ENCODE measurements at regions not wholly inside any gene's neighbourhood (a gene's known extent, or its start where the extent isn't known, plus 50 kb on each side); places are given as distances from the start of the nearest gene placed in this dataset.

DNA sequence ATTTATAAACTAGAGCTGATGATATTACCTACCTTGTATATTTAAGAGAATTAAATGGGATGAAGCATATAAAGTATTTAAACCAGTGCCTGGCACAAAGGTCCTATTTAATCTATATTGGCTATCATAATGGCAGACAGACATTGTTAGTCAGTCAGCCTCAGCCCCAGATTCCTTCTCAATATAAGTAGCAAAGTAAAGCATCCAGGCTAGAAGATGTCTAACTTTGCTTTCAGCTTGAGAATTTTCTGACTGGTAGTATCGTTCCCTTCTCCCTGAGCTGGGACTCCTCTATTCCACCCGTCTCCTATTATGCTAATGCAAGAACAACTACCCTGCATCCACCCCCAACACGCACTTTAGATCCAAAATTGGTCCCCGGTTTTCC, 215.7 kb upstream of the SIX2 start:
- DNase-seq (ENCODE audit: low spot score) (no peak), ATAC-seq (no peak)
- intact Hi-C loops (cut with DNase I): no loop called here

- DNase-seq (ENCODE audit: low spot score) (no peak), ATAC-seq (peak; percentile 72)
- intact Hi-C loops (cut with DNase I): no loop called here
Measured at GRCh38 chr2:45224321-45224992, 215.2 kb upstream of the SIX2 start.

DNA sequence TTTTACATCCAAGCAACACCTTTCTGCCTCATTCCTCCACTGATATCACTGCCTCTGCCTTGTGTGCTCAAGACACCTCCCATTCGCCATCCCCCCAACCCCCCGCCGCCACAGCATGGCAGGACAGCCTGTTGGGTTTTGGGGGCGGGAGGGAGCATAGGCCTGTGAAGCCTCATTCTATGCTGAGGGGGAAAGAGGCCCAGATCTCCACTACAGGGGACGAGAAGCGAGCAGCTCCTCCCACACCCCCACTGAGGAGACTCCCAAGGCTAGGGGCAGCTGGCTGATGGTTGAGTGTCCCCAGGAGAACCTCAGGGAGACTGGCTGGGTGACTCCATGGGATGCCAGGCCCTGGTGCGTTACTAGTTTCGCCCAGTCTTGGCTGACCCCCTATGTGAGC, 214.3 kb upstream of the SIX2 start:
- ATAC-seq: no peak
- intact Hi-C loops (cut with DNase I): no loop called here
- DNase-seq (ENCODE audit: low spot score): no peak

- intact Hi-C loops (cut with DNase I): no loop called here
- no peak for DNase-seq (ENCODE audit: low spot score)
- no peak for ATAC-seq
Measured at GRCh38 chr2:45220227-45220626, 211.0 kb upstream of the SIX2 start.

GRCh38 chr2:45218931-45219339, 209.7 kb upstream of the SIX2 start:
- intact Hi-C loops (cut with DNase I): no loop called here
- no peak for ATAC-seq
- DNase-seq (ENCODE audit: low spot score): no peak

DNA sequence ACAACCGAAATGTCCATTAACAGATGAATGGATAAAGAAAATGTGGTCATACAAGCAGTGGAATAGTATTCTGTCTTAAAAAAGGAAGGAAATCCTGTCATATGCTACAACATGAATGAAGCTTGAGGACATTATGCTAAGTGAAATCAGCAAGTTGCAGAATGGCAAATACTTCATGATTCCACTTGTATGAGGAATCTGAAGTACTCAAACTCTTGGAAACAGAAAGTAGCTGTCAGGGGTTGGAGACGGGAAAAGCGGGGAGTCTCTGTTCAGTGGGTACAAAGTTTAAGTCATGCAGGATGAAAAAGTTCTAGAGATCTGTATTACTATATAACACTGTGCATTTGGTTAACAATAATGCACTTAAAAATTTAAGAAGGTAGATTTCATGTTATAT, 209.0 kb upstream of the SIX2 start:
- intact Hi-C loops (cut with DNase I): no loop called here
- no peak for ATAC-seq

DNA sequence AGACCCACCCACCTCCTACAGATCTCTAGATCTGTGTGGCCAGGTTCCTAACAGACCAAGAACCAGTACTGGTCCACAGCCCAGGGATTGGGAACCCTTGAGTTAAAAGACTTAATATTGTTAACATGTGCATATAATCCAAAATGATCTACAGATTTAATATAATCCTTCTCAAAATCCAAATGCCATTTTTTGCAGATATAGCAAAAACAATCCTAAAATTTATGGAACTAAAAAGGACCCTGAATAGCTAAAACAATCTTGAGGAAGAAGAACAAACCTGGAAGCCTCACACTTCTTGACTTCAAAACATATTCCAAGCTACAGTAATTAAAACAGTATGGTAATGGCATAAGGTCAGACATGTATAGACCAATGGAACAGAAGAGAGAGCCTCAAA, 206.9 kb upstream of the SIX2 start:
- no peak for ATAC-seq
- DNase-seq (ENCODE audit: low spot score): no peak
- intact Hi-C loops (cut with DNase I): no loop called here

More for the DNA sequence above, 209.0 kb upstream of the SIX2 start:
- DNase-seq (ENCODE audit: low spot score): no peak

DNA sequence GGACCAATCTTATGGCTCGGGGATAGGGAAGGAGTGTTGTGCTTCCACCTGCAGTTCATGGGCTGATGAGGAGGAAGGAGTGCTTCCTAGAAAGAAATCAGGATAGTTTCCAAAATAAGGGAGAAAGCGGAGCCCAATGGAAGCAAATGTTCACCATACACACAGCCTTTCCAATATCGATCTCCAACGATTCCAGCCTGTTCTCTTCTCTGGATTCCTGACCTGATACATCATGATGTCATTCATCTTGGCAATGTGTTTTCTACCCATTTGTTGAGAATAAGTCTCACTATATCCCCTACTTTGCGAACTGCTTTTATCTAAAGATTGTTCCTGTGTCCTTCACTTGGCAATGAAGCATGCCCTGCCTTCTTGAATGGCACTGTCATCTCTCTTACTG, 205.3 kb upstream of the SIX2 start:
- intact Hi-C loops (cut with DNase I): no loop called here
- no peak for DNase-seq (ENCODE audit: low spot score)
- no peak for ATAC-seq

DNA sequence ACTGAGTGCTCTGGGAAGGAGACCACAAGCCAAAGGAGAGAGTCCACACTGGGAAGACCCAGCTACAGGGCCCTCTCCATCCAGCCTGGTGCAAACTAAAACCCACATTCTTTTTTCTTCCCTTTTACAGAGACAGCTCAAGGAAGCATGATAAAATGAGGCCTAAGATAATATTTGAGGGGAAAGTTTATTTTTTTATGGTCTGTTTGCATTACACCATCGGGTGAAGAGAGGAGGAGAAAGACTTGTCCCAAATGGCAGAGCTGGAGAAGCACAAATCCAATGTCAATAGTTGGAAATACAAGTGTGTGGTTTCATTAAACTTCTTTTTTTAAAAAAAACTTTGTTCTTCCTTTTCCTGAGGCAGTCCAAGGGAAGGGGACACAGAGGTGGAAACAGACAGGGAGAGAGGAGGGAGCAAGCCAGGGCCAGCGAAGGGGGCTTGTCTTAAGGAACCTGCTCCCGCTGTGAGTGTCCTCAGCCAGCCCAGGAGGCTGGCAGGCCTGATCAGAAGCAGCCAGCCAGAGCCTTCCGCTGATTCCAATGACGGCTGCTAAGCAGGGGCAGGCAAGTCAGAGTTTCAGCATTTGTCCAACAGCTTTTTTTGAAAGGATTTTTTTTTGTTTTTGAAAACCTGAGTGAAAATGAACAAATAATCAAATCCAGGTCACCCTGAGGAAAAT, 203.8 kb upstream of the SIX2 start:
- DNase-seq (ENCODE audit: low spot score) (no peak), ATAC-seq (peak; percentile 78)
- intact Hi-C loops (cut with DNase I): no loop called here

- ATAC-seq: no peak
- intact Hi-C loops (cut with DNase I): no loop called here
- no peak for DNase-seq (ENCODE audit: low spot score)
Measured at GRCh38 chr2:45211636-45212035, 202.4 kb upstream of the SIX2 start.

GRCh38 chr2:45210462-45211195, 201.4 kb upstream of the SIX2 start:
- ATAC-seq (no peak), DNase-seq (ENCODE audit: low spot score) (no peak)

GRCh38 chr2:45209875-45210274, 200.6 kb upstream of the SIX2 start:
- no peak for ATAC-seq
- no peak for DNase-seq (ENCODE audit: low spot score)
- intact Hi-C loops (cut with DNase I): no loop called here

More at GRCh38 chr2:45210462-45211195, 201.4 kb upstream of the SIX2 start:
- intact Hi-C loops (cut with DNase I): no loop called here

GRCh38 chr2:45209302-45209701, 200.1 kb upstream of the SIX2 start:
- no peak for DNase-seq (ENCODE audit: low spot score)
- no peak for ATAC-seq

DNA sequence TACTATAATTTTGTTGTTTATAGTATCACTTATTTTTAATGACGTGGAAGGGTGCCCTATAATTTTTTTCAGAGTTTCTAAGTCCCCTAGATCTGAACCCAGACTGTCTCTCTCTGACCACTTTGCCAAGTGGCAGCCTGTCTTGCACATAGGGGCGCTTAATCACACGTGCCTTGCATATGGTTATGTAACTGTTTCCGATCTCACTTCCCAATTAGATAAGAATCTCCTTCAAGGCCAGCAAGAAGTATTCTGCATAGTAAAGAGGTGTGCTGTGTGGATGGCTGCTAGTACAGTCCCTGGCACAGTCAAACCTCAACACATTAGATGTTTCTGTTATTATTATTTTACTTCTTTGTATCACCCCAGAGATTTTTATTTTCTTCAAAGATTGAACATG, 197.8 kb upstream of the SIX2 start:
- ATAC-seq (peak; percentile 36), DNase-seq (ENCODE audit: low spot score) (no peak)
- intact Hi-C loops (cut with DNase I): no loop called here

More at GRCh38 chr2:45209302-45209701, 200.1 kb upstream of the SIX2 start:
- intact Hi-C loops (cut with DNase I): no loop called here

DNA sequence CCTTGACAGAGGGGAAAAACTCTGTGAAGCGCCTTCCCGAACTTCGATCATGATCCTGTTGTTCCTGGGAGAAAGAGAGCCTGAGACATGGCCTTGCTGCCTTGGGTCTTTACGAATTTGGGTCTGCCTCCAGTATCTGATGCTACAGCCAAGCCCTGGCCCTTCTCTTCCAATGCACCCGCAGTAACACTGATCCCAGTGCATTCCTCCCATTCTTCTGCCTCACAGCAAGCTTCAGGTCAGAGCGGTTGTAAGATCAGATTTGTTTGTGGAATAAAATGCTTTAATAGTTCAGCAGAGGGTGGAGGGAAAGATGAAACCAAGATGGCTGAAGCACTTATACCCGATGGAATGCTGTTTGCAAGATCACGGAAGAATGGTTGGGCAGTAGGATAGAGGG, 196.7 kb upstream of the SIX2 start:
- ATAC-seq (peak; percentile 50), DNase-seq (ENCODE audit: low spot score) (no peak)
- intact Hi-C loops (cut with DNase I): no loop called here

DNA sequence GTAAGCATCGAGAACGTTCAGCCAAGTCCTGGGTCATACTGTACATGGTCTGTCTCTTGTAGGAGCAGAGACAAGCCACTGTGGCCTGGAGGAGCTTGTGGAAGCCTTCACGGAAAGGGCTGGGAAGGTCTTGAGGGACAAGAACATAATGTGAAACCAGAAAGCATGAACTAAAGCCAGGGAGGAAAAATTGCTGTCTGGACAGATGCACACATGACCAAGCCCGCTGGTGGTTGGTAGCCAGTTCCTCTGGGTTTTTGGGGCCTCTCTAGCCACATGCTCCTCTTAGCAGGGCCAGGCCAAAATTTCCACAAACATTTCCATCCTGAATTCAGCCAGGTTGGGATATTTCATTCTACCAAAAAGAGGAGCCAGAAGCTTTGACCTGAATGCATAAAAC, 196.2 kb upstream of the SIX2 start:
- peak; percentile 68 for ATAC-seq
- DNase-seq (ENCODE audit: low spot score): no peak
- intact Hi-C loops (cut with DNase I): no loop called here

- intact Hi-C loops (cut with DNase I): no loop called here
- DNase-seq (ENCODE audit: low spot score) (no peak), ATAC-seq (no peak)
Measured at GRCh38 chr2:45203400-45203799, 194.1 kb upstream of the SIX2 start.

- intact Hi-C loops (cut with DNase I): no loop called here
- DNase-seq (ENCODE audit: low spot score) (no peak), ATAC-seq (peak; percentile 58)
Measured at GRCh38 chr2:45199973-45200372, 190.7 kb upstream of the SIX2 start.

DNA sequence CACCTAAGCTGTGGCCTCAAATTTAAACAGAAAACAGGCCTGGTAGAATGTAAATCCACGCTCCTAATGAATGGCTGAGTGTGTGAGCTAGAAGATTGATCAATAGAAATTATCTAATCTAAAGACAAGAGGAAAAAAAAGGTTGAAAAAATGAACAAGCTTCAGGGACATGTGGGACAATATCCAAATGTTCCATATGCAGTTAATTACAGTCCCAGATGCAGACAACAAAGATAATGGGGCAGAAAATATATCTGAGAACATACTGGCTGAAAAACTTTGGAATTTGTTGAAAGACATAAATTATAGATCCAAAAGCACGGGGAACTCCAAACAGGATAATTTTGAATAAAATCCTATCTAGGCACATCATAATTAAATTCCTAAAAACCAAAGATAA, 186.7 kb upstream of the SIX2 start:
- intact Hi-C loops (cut with DNase I): no loop called here
- ATAC-seq (no peak), DNase-seq (ENCODE audit: low spot score) (no peak)

DNA sequence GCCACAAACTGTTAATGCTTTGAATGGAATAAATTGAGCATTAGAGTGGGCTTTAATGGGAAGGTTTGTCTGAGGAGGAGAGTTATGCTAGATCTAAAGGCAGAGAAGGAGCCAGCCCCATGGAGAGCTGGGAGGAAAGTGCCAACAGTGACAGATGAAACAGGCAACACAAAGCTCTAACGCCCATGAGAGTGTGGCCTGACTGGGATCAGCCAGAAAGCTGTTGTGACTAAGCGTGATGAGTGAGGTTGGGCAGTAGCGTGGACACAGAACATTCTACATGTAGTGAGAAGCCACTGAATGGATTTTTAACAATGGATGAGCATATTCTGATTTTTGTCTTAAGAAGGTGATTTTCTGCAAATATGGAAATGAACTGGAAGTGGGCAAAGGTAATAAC, 185.3 kb upstream of the SIX2 start:
- DNase-seq (ENCODE audit: low spot score) (no peak), ATAC-seq (no peak)
- intact Hi-C loops (cut with DNase I): no loop called here

Data from sciatic nerve (tissue), 2 donors.